ENCODE measurements at regions not wholly inside any gene's neighbourhood (a gene's known extent, or its start where the extent isn't known, plus 50 kb on each side); places are given as distances from the start of the nearest gene placed in this dataset.

GRCh38 chr4:124065936-124066335 lies 646.6 kb downstream of the ANKRD50 start:
- POLR2A ChIA-PET, result no interaction called here

DNA sequence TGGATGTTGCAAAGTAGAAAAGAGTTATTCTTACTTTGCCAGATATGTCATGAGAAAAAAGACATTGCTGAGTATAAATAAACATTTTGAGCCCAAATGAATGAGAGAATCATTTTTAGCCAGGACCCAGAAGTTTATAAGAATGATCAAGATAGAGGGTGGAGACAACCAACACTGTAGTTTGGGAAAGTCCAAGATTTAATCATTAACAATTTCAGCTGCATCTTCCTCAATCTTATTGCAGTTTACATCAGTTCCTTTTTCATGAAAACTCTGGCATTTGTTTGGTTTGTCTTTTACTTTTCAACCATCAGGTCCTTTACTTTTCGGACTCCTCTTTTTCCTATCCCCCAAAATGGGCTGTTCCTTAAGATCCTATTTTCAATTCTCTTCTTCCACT lies 645.9 kb downstream of the ANKRD50 start:
- no peaks in the 10 kb centered on the region for H3K9me2 ChIP-seq
- H2AFZ ChIP-seq (ENCODE audit: low read depth), result no peak overlapping the region
- POLR2A ChIA-PET, result no interaction called here
- H3K4me2 ChIP-seq, result no peak overlapping the region
- H3K4me1 ChIP-seq (ENCODE audit: control insufficient read depth in 1 of 2, insufficient read depth in 2 of 2, low read depth in 1 of 2, low read length in 1 of 2), result no peaks in the 10 kb centered on the region; a peak in 1 of 4 replicates
- no peak overlapping the region for H3K4me3 ChIP-seq (ENCODE audit: low read depth in 2 of 2, low read length in 1 of 2)
- no peaks in the 10 kb centered on the region for H3K36me3 ChIP-seq (replicated peaks in 1 of 2; ENCODE audit: control insufficient read depth in 1 of 2, insufficient read depth in 2 of 2, low read length in 1 of 2)
- CTCF ChIA-PET, result no interaction called here
- peaks cover 8% of the 10 kb centered on the region for H3F3A ChIP-seq (replicated peaks; ENCODE audit: insufficient read depth)
- H3K27ac ChIP-seq (ENCODE audit: low read depth in 2 of 2, low read length in 1 of 2), result no peak overlapping the region
- H3K79me2 ChIP-seq (ENCODE audit: insufficient read depth), result no peaks in the 10 kb centered on the region
- peaks cover 14% of the 10 kb centered on the region; the same call in 1 of the 2 replicates for H3K9me3 ChIP-seq
- WGBS (ENCODE audit: low lambda C conversion rate), result 85% methylated on average over 1 of the region's 1 CpG
- no peaks in the 10 kb centered on the region for H3K27me3 ChIP-seq (ENCODE audit: insufficient read depth)
- no peak overlapping the region for H3K9ac ChIP-seq
- no peaks in the 10 kb centered on the region for H4K20me1 ChIP-seq (ENCODE audit: insufficient read depth)
- TF ChIP-seq, protein P1, sequence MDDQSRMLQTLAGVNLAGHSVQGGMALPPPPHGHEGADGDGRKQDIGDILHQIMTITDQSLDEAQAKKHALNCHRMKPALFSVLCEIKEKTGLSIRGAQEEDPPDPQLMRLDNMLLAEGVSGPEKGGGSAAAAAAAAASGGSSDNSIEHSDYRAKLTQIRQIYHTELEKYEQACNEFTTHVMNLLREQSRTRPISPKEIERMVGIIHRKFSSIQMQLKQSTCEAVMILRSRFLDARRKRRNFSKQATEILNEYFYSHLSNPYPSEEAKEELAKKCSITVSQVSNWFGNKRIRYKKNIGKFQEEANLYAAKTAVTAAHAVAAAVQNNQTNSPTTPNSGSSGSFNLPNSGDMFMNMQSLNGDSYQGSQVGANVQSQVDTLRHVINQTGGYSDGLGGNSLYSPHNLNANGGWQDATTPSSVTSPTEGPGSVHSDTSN (IDR thresholded peaks at IDR 0.05), result no peak
- TF ChIP-seq YY1 (IDR thresholded peaks at IDR 0.05; ENCODE audit: low read depth) (no peak), USF2 (IDR thresholded peaks at IDR 0.05; ENCODE audit: borderline replicate concordance, low read depth, low read length) (no peak), MEF2A (IDR thresholded peaks at IDR 0.05; ENCODE audit: borderline replicate concordance, low read depth) (no peak), GABPA (IDR thresholded peaks at IDR 0.05; ENCODE audit: low read depth) (no peak), TAF1 (IDR thresholded peaks at IDR 0.05; ENCODE audit: borderline replicate concordance, low read depth, low read length) (no peak), NRF1 (IDR thresholded peaks at IDR 0.05; ENCODE audit: low read depth, low read length) (no peak), SMC3 (IDR thresholded peaks at IDR 0.05; ENCODE audit: low read depth, low read length) (no peak)
- TF ChIP-seq, protein P2, sequence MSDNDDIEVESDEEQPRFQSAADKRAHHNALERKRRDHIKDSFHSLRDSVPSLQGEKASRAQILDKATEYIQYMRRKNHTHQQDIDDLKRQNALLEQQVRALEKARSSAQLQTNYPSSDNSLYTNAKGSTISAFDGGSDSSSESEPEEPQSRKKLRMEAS (IDR thresholded peaks at IDR 0.05; ENCODE audit: low read depth), result no peak
- TF ChIP-seq, protein P3, sequence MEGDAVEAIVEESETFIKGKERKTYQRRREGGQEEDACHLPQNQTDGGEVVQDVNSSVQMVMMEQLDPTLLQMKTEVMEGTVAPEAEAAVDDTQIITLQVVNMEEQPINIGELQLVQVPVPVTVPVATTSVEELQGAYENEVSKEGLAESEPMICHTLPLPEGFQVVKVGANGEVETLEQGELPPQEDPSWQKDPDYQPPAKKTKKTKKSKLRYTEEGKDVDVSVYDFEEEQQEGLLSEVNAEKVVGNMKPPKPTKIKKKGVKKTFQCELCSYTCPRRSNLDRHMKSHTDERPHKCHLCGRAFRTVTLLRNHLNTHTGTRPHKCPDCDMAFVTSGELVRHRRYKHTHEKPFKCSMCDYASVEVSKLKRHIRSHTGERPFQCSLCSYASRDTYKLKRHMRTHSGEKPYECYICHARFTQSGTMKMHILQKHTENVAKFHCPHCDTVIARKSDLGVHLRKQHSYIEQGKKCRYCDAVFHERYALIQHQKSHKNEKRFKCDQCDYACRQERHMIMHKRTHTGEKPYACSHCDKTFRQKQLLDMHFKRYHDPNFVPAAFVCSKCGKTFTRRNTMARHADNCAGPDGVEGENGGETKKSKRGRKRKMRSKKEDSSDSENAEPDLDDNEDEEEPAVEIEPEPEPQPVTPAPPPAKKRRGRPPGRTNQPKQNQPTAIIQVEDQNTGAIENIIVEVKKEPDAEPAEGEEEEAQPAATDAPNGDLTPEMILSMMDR (IDR thresholded peaks at IDR 0.05), result no peak
- DNase-seq, result no peak

More at GRCh38 chr4:124065936-124066335, 646.6 kb downstream of the ANKRD50 start:
- Histone ChIP-seq H3K27me3 (ENCODE audit: insufficient read depth) (no peaks in the 10 kb centered on the region), H3K9me3 (peaks cover 11% of the 10 kb centered on the region; the same call in 1 of the 2 replicates), H3K27ac (ENCODE audit: low read depth in 2 of 2, low read length in 1 of 2) (no peak overlapping the region), H3K36me3 (replicated peaks in 1 of 2; ENCODE audit: control insufficient read depth in 1 of 2, insufficient read depth in 2 of 2, low read length in 1 of 2) (no peaks in the 10 kb centered on the region), H2AFZ (ENCODE audit: low read depth) (no peak overlapping the region), H3F3A (replicated peaks; ENCODE audit: insufficient read depth) (peaks cover 6% of the 10 kb centered on the region), H4K20me1 (ENCODE audit: insufficient read depth) (no peaks in the 10 kb centered on the region), H3K9ac (no peak overlapping the region), H3K4me2 (no peak overlapping the region), H3K4me3 (ENCODE audit: low read depth in 2 of 2, low read length in 1 of 2) (no peak overlapping the region), H3K79me2 (ENCODE audit: insufficient read depth) (no peaks in the 10 kb centered on the region), H3K9me2 (no peaks in the 10 kb centered on the region), H3K4me1 (ENCODE audit: control insufficient read depth in 1 of 2, insufficient read depth in 2 of 2, low read depth in 1 of 2, low read length in 1 of 2) (peaks cover 2 to 4% of the 10 kb centered on the region in 2 experiments; a peak in 2 of 4 replicates)
- no peak for TF ChIP-seq SMC3 (IDR thresholded peaks at IDR 0.05; ENCODE audit: low read depth, low read length)
- TF ChIP-seq, protein P3 (IDR thresholded peaks at IDR 0.05), result no peak
- DNase-seq, result no peak
- CTCF ChIA-PET, result no interaction called here
- 82% methylated on average over 4 of the region's 4 CpGs for WGBS (ENCODE audit: low lambda C conversion rate)

Data from SK-N-SH (cell line).